SK-N-SH (cell line): ENCODE measurements at regions not wholly inside any gene's neighbourhood (a gene's known extent, or its start where the extent isn't known, plus 50 kb on each side); places are given as distances from the start of the nearest gene placed in this dataset.

Experiments
- CTCF ChIA-PET: fragments of 300-600, 350-600 bp; formaldehyde crosslinking; extraction: SDS; loops from one replicate; lab custom pipeline; 2021; lab: Yijun Ruan, JAX
- POLR2A ChIA-PET: fragments of 350-600 bp; sonication (Branson Sonifier 250); formaldehyde crosslinking; extraction: SDS; loops from one replicate; lab custom pipeline; 2020; ENCODE audit warnings: antibody characterized with exemption, inconsistent platforms; lab: Yijun Ruan, JAX
- DNase-seq: peaks from one replicate; pipeline ENCODE4 v3.0.0; 2012
- H2AFZ ChIP-seq: fragments of 200-600 bp; sonication (generic); 2 replicates; pipeline ENCODE4 v1.8.1; 2016; ENCODE audit warnings: antibody characterized with exemption, mild to moderate bottlenecking, low read depth
- H3F3A ChIP-seq: fragments of 200-600 bp; sonication (generic); replicated peaks from 2 replicates; pipeline ENCODE3; 2016; ENCODE audit warnings: antibody characterized with exemption, mild to moderate bottlenecking; ENCODE audit not compliant: insufficient read depth
- H3K27ac ChIP-seq, 2 experiments: fragments of 200-500 bp in 1 of 2; fragments of 200-600 bp in 1 of 2; sonication (Bioruptor generic) in 1 of 2; sonication (generic), shearing (Covaris generic) in 1 of 2; 2 replicates each; pipeline versions ENCODE4 v1.5.1 to v1.6.1; 2014 to 2016; ENCODE audit warnings: low read depth in 2 of 2, inconsistent platforms in 1 of 2, low read length in 1 of 2, mild to moderate bottlenecking in 1 of 2, mixed read lengths in 1 of 2
- H3K27me3 ChIP-seq: fragments of 200-600 bp; sonication (generic), shearing (Covaris generic); 2 replicates; pipeline ENCODE4 v1.6.1; 2016; ENCODE audit warnings: mixed run types; ENCODE audit not compliant: insufficient read depth
- H3K36me3 ChIP-seq, 2 experiments: fragments of 200-500 bp in 1 of 2; fragments of 200-600 bp in 1 of 2; sonication (Bioruptor generic) in 1 of 2; sonication (generic) in 1 of 2; replicated peaks in 1 of 2; 2 replicates each; pipeline versions ENCODE3 to v1.5.1; 2014 to 2016; ENCODE audit warnings: low read length in 1 of 2, mild to moderate bottlenecking in 1 of 2; ENCODE audit not compliant: insufficient read depth in 2 of 2, control insufficient read depth in 1 of 2
- H3K4me1 ChIP-seq, 2 experiments: fragments of 200-500 bp in 1 of 2; fragments of 200-600 bp in 1 of 2; sonication (Bioruptor generic) in 1 of 2; sonication (generic), shearing (Covaris generic) in 1 of 2; 2 replicates each; pipeline versions ENCODE4 v1.5.1 to v1.6.1; 2014 to 2016; ENCODE audit warnings: low read depth in 1 of 2, low read length in 1 of 2, mixed run types in 1 of 2; ENCODE audit not compliant: insufficient read depth in 2 of 2, control insufficient read depth in 1 of 2
- H3K4me2 ChIP-seq: fragments of 200-600 bp; sonication (generic), shearing (Covaris generic); 2 replicates; pipeline ENCODE4 v1.6.1; 2017; ENCODE audit warnings: mixed run types
- H3K4me3 ChIP-seq, 2 experiments: fragments of 200-500 bp in 1 of 2; fragments of 200-600 bp in 1 of 2; sonication (Bioruptor generic) in 1 of 2; sonication (generic), shearing (Covaris generic) in 1 of 2; 2 replicates each; pipeline versions ENCODE4 v1.5.1 to v1.8.1; 2014 to 2016; ENCODE audit warnings: low read depth in 2 of 2, inconsistent platforms in 1 of 2, low read length in 1 of 2, mild to moderate bottlenecking in 1 of 2, mixed read lengths in 1 of 2, moderate library complexity in 1 of 2
- H3K79me2 ChIP-seq: fragments of 200-600 bp; sonication (generic); 2 replicates; pipeline ENCODE4 v1.8.1; 2017; ENCODE audit warnings: mild to moderate bottlenecking; ENCODE audit not compliant: insufficient read depth
- H3K9ac ChIP-seq: fragments of 200-600 bp; sonication (generic); 2 replicates; pipeline ENCODE4 v1.6.1; 2017; ENCODE audit warnings: mixed run types
- H3K9me2 ChIP-seq: fragments of 200-600 bp; sonication (generic); 2 replicates; pipeline ENCODE4 v1.6.1; 2017; ENCODE audit warnings: mixed run types
- H3K9me3 ChIP-seq: fragments of 200-600 bp; sonication (generic); 2 replicates; pipeline ENCODE4 v1.6.1; 2017; ENCODE audit warnings: mixed run types, mild to moderate bottlenecking, moderate library complexity
- H4K20me1 ChIP-seq: fragments of 200-600 bp; sonication (generic); 2 replicates; pipeline ENCODE4 v1.6.1; 2017; ENCODE audit warnings: mild to moderate bottlenecking, mixed run types; ENCODE audit not compliant: insufficient read depth
- CHD2 ChIP-seq: fragments of 150-350 bp; IDR thresholded peaks from 2 replicates; pipeline ENCODE4 v1.6.1; 2018; ENCODE audit warnings: low read length; ENCODE audit not compliant: partially characterized antibody
- ELF1 ChIP-seq: IDR thresholded peaks from 2 replicates; pipeline ENCODE4 v1.4.0; 2012
- EP300 ChIP-seq, 2 experiments: IDR thresholded peaks; 2 replicates each; pipeline versions ENCODE4 v1.4.0 to v1.6.1; 2012; ENCODE audit warnings: borderline replicate concordance in 1 of 2, low read depth in 1 of 2, low read length in 1 of 2
- EZH2phosphoT487 ChIP-seq: fragments of 200-600 bp; sonication (generic); IDR thresholded peaks from 2 replicates; pipeline ENCODE4 v1.6.1; 2017; ENCODE audit warnings: low read depth, mixed run types, mild to moderate bottlenecking, antibody characterized with exemption, moderate library complexity, borderline replicate concordance
- FOSL2 ChIP-seq: IDR thresholded peaks from 2 replicates; pipeline ENCODE4 v1.4.0; 2012; ENCODE audit warnings: low read depth, mild to moderate bottlenecking, moderate library complexity, borderline replicate concordance
- FOXJ3 ChIP-seq: sonication (generic); formaldehyde crosslinking; IDR thresholded peaks from 2 replicates; pipeline ENCODE4 v1.5.1; 2020; ENCODE audit warnings: mild to moderate bottlenecking, missing genetic modification reagents
- FOXM1 ChIP-seq: IDR thresholded peaks from 2 replicates; pipeline ENCODE4 v1.4.0; 2012; ENCODE audit warnings: low read depth, mild to moderate bottlenecking
- GABPA ChIP-seq: IDR thresholded peaks from 2 replicates; pipeline ENCODE4 v1.4.0; 2012; ENCODE audit warnings: low read depth, mild to moderate bottlenecking
- GATA2 ChIP-seq: sonication (generic); formaldehyde crosslinking; IDR thresholded peaks from 2 replicates; pipeline ENCODE4 v1.5.0; 2020; ENCODE audit warnings: mild to moderate bottlenecking, missing genetic modification reagents
- JUND ChIP-seq: IDR thresholded peaks from 2 replicates; pipeline ENCODE4 v1.4.0; 2012
- MEF2A ChIP-seq: IDR thresholded peaks from 2 replicates; pipeline ENCODE4 v1.4.0; 2012; ENCODE audit warnings: low read depth, borderline replicate concordance
- MXI1 ChIP-seq: IDR thresholded peaks from 2 replicates; pipeline ENCODE4 v1.6.1; 2012; ENCODE audit warnings: mild to moderate bottlenecking, low read depth, low read length, improper control_type of control experiment
- NFIC ChIP-seq: IDR thresholded peaks from 2 replicates; pipeline ENCODE4 v1.4.0; 2012; ENCODE audit warnings: borderline replicate concordance
- NRF1 ChIP-seq: IDR thresholded peaks from 2 replicates; pipeline ENCODE4 v1.6.1; 2012; ENCODE audit warnings: low read depth, mild to moderate bottlenecking, low read length
- PBX3 ChIP-seq: IDR thresholded peaks from 2 replicates; pipeline ENCODE4; 2012
- RAD21 ChIP-seq: IDR thresholded peaks from 2 replicates; pipeline ENCODE4 v1.6.1; 2012; ENCODE audit warnings: mild to moderate bottlenecking, low read length
- RCOR1 ChIP-seq: fragments of 150-350 bp; IDR thresholded peaks from 2 replicates; pipeline ENCODE4 v1.6.1; 2017; ENCODE audit warnings: antibody characterized with exemption, low read length
- RFX5 ChIP-seq: IDR thresholded peaks from 2 replicates; pipeline ENCODE4 v1.6.1; 2012; ENCODE audit warnings: mild to moderate bottlenecking, improper control_type of control experiment, low read length
- RXRA ChIP-seq: IDR thresholded peaks from 2 replicates; pipeline ENCODE4 v1.4.0; 2012; ENCODE audit warnings: low read depth, mild to moderate bottlenecking, borderline replicate concordance
- TAF1 ChIP-seq: IDR thresholded peaks from 2 replicates; pipeline ENCODE4 v1.6.1; 2012; ENCODE audit warnings: low read depth, mild to moderate bottlenecking, low read length, moderate library complexity, borderline replicate concordance
- TEAD4 ChIP-seq: IDR thresholded peaks from 2 replicates; pipeline ENCODE4 v1.4.0; 2012; ENCODE audit warnings: mild to moderate bottlenecking, borderline replicate concordance; ENCODE audit not compliant: insufficient read depth
- YY1 ChIP-seq: IDR thresholded peaks from 2 replicates; pipeline ENCODE4 v1.4.0; 2012; ENCODE audit warnings: low read depth, mild to moderate bottlenecking
- WGBS: methylation state at CpG from one replicate; pipeline ENCODE4 v1.1.6; 2017; ENCODE audit warnings: low lambda C conversion rate; 5-methylcytosine and 5-hydroxymethylcytosine counted together
- TF ChIP-seq, protein P1 (sequence below): IDR thresholded peaks from 2 replicates; pipeline ENCODE4 v1.4.0; 2012; ENCODE audit warnings: low read depth, borderline replicate concordance

- POLR2A ChIA-PET: no interaction called here
- no peak overlapping the region for H3K4me3 ChIP-seq
- no peaks in the 10 kb centered on the region for H3K27me3 ChIP-seq
- no peak for DNase-seq
- WGBS: 62% methylated on average over 8 of the region's 10 CpGs
- H3K9me2 ChIP-seq: no peaks in the 10 kb centered on the region
- no peak for TF ChIP-seq YY1
- TF ChIP-seq CHD2: no peak
- no peak for TF ChIP-seq MXI1
- no peak for TF ChIP-seq RFX5
- TF ChIP-seq RAD21: no peak
- no peak for TF ChIP-seq EP300 (IDR thresholded peaks at IDR 0.05; ENCODE audit: borderline replicate concordance in 1 of 2, low read depth in 1 of 2, low read length in 1 of 2)
- TF ChIP-seq GABPA: no peak
- TF ChIP-seq JUND: no peak
- no peak for TF ChIP-seq FOXJ3
- TF ChIP-seq RCOR1: no peak
- TF ChIP-seq PBX3: no peak
- TF ChIP-seq MEF2A: no peak
- no peak for TF ChIP-seq TEAD4
- no peak for TF ChIP-seq FOXM1
- peaks cover 0 to 9% of the 10 kb centered on the region in 2 experiments; a peak in 1 of 4 replicates for H3K4me1 ChIP-seq
- H2AFZ ChIP-seq: no peak overlapping the region
- CTCF ChIA-PET: interaction anchor here (1.2 to 3.4 kb wide), 3 partner anchors 9 to 21 kb away, joined by 3 to 17 read pairs (median 8); no protein-coding TSS in a partner anchor
- H3K4me2 ChIP-seq: no peak overlapping the region
- no peaks in the 10 kb centered on the region for H4K20me1 ChIP-seq
- no peaks in the 10 kb centered on the region for H3K9me3 ChIP-seq
- H3K27ac ChIP-seq: no peak overlapping the region
- no peaks in the 10 kb centered on the region for H3K79me2 ChIP-seq
- H3F3A ChIP-seq: no peaks in the 10 kb centered on the region
- no peaks in the 10 kb centered on the region for H3K36me3 ChIP-seq
- H3K9ac ChIP-seq: no peak overlapping the region
Measured at GRCh38 chr17:74110467-74110866, 93.0 kb upstream of the RPL38 start.

GRCh38 chr17:74113326-74113725, 90.2 kb upstream of the RPL38 start:
- Histone ChIP-seq H3K4me1 (peaks cover 0 to 20% of the 10 kb centered on the region in 2 experiments; a peak in 1 of 4 replicates), H3K9me2 (no peaks in the 10 kb centered on the region), H3K4me2 (no peak overlapping the region), H3K9ac (no peak overlapping the region), H2AFZ (no peak overlapping the region), H3K4me3 (no peak overlapping the region), H3K36me3 (no peaks in the 10 kb centered on the region), H3K79me2 (no peaks in the 10 kb centered on the region), H4K20me1 (no peaks in the 10 kb centered on the region), H3K9me3 (no peaks in the 10 kb centered on the region), H3K27ac (no peak overlapping the region), H3F3A (no peaks in the 10 kb centered on the region), H3K27me3 (no peaks in the 10 kb centered on the region)
- CTCF ChIA-PET: no interaction called here
- POLR2A ChIA-PET: no interaction called here
- no peak for DNase-seq
- TF ChIP-seq PBX3 (no peak), RFX5 (no peak), NRF1 (no peak), MXI1 (no peak), EZH2phosphoT487 (no peak), GABPA (no peak), TEAD4 (no peak), RCOR1 (no peak), FOXJ3 (no peak), FOSL2 (no peak), NFIC (no peak), ELF1 (no peak), RXRA (no peak), GATA2 (CRISPR knock-in tag) (no peak), JUND (no peak), RAD21 (no peak), TAF1 (no peak)
- TF ChIP-seq, protein P1, sequence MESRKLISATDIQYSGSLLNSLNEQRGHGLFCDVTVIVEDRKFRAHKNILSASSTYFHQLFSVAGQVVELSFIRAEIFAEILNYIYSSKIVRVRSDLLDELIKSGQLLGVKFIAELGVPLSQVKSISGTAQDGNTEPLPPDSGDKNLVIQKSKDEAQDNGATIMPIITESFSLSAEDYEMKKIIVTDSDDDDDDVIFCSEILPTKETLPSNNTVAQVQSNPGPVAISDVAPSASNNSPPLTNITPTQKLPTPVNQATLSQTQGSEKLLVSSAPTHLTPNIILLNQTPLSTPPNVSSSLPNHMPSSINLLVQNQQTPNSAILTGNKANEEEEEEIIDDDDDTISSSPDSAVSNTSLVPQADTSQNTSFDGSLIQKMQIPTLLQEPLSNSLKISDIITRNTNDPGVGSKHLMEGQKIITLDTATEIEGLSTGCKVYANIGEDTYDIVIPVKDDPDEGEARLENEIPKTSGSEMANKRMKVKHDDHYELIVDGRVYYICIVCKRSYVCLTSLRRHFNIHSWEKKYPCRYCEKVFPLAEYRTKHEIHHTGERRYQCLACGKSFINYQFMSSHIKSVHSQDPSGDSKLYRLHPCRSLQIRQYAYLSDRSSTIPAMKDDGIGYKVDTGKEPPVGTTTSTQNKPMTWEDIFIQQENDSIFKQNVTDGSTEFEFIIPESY: no peak
- WGBS: 91% methylated on average over 39 of the region's 41 CpGs
